Hepatocyte (in vitro differentiated cells): ENCODE measurements at regions not wholly inside any gene's neighbourhood (a gene's known extent, or its start where the extent isn't known, plus 50 kb on each side); places are given as distances from the start of the nearest gene placed in this dataset.

Experiments used
- DNase-seq: peaks from one replicate; pipeline ENCODE4 v3.0.0-alpha.2; 2016; ENCODE audit warnings: low spot score
- H2AFZ ChIP-seq: fragments of 200-600 bp; sonication (generic); 2 replicates; pipeline ENCODE4 v1.6.0; 2016; ENCODE audit warnings: antibody characterized with exemption, mild to moderate bottlenecking
- H3K27ac ChIP-seq: fragments of 200-600 bp; sonication (generic); 2 replicates; pipeline ENCODE4 v1.5.1; 2016; ENCODE audit warnings: mild to moderate bottlenecking
- H3K27me3 ChIP-seq: fragments of 200-600 bp; sonication (generic); 2 replicates; pipeline ENCODE4 v1.6.1; 2016
- H3K36me3 ChIP-seq: fragments of 200-600 bp; sonication (generic); replicated peaks from 2 replicates; pipeline ENCODE4 v1.5.1; 2016; ENCODE audit warnings: low read depth; ENCODE audit not compliant: insufficient read depth
- H3K4me1 ChIP-seq: fragments of 200-600 bp; sonication (generic); 2 replicates; pipeline ENCODE4 v1.5.1; 2016; ENCODE audit warnings: mild to moderate bottlenecking, moderate library complexity; ENCODE audit not compliant: insufficient read depth
- H3K4me2 ChIP-seq: fragments of 200-600 bp; sonication (generic); 2 replicates; pipeline ENCODE4 v1.6.0; 2016
- H3K4me3 ChIP-seq: fragments of 200-600 bp; sonication (generic); 2 replicates; pipeline ENCODE4 v1.5.1; 2016; ENCODE audit warnings: mild to moderate bottlenecking
- H3K79me2 ChIP-seq: fragments of 200-600 bp; sonication (generic); 2 replicates; pipeline ENCODE4 v1.6.0; 2017; ENCODE audit warnings: mild to moderate bottlenecking
- H3K9me2 ChIP-seq: fragments of 200-600 bp; sonication (generic); replicated peaks from 2 replicates; pipeline ENCODE4 v1.6.0; 2017; ENCODE audit warnings: mild to moderate bottlenecking; ENCODE audit not compliant: insufficient read depth
- H3K9me3 ChIP-seq: fragments of 200-600 bp; sonication (generic); 2 replicates; pipeline ENCODE4 v1.5.1; 2016; ENCODE audit warnings: low read depth, mild to moderate bottlenecking
- H4K20me1 ChIP-seq: fragments of 200-600 bp; sonication (generic); 2 replicates; pipeline ENCODE4 v1.6.0; 2016; ENCODE audit warnings: mild to moderate bottlenecking; ENCODE audit not compliant: insufficient read depth, poor library complexity, severe bottlenecking
- EZH2 ChIP-seq: fragments of 200-600 bp; sonication (generic); IDR thresholded peaks from 2 replicates; pipeline ENCODE4 v1.6.1; 2016; ENCODE audit warnings: antibody characterized with exemption, mild to moderate bottlenecking, borderline replicate concordance
- EZH2phosphoT487 ChIP-seq: fragments of 200-600 bp; sonication (generic); IDR thresholded peaks from one replicate; pipeline ENCODE4 v1.6.1; 2018; ENCODE audit warnings: antibody characterized with exemption, mild to moderate bottlenecking, low read depth, moderate library complexity; ENCODE audit not compliant: unreplicated experiment, severe bottlenecking
- WGBS: methylation state at CpG from one replicate; pipeline ENCODE4 v1.1.6; 2016; ENCODE audit warnings: low lambda C conversion rate; ENCODE audit errors: missing lambda C conversion rate; 5-methylcytosine and 5-hydroxymethylcytosine counted together
- TF ChIP-seq, protein P1 (sequence below): fragments of 200-600 bp; sonication (generic); IDR thresholded peaks from 2 replicates; pipeline ENCODE4 v1.5.1; 2016; ENCODE audit warnings: antibody characterized with exemption, mild to moderate bottlenecking; ENCODE audit not compliant: poor library complexity

DNA sequence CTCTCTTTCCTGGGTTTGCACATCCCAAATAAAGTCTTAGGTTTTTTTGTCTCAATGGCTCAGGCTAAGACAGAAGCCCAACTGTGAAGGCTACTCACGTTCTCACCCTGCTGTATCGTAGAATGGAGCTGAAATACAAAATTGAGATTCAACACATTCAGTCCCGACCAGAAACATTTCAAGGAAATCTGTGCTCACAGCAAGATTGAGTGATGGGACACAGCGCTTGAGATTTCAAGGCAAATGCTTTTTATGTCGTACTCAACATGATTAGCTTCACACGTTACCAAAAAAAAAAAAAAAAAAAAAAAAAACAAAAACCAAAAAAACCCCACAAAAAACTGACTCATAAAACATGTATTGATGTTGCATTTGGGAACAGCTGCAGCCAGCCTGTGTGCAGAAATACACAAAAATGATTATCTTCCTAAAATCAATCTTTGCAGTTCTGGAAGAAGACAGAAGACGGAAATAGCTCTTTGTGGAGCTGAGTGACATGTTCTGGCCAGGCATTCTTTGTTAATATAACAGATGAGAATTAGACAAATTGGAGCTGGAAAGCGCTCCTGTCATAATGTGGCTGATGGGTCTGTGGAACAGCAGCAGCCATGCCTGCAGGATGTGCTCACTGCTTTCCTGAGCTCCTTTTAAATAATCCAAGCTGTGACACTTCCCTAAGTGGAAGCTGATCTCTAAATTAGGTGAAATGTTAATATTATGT is 453.2 kb downstream of the LPIN1 start:
- no peaks in the 10 kb centered on the region for H3K9me2 ChIP-seq
- WGBS = 86% methylated on average over 8 of the region's 8 CpGs
- H3K4me1 ChIP-seq = no peaks in the 10 kb centered on the region
- no peak for DNase-seq
- no peak overlapping the region for H3K27ac ChIP-seq
- no peaks in the 10 kb centered on the region for H4K20me1 ChIP-seq
- no peaks in the 10 kb centered on the region for H3K36me3 ChIP-seq
- no peaks in the 10 kb centered on the region for H3K79me2 ChIP-seq
- no peak overlapping the region for H3K4me3 ChIP-seq
- H3K4me2 ChIP-seq = no peak overlapping the region
- no peaks in the 10 kb centered on the region for H3K27me3 ChIP-seq
- no peaks in the 10 kb centered on the region for H3K9me3 ChIP-seq
- TF ChIP-seq EZH2 (no peak), EZH2phosphoT487 (no peak)
- TF ChIP-seq, protein P1, sequence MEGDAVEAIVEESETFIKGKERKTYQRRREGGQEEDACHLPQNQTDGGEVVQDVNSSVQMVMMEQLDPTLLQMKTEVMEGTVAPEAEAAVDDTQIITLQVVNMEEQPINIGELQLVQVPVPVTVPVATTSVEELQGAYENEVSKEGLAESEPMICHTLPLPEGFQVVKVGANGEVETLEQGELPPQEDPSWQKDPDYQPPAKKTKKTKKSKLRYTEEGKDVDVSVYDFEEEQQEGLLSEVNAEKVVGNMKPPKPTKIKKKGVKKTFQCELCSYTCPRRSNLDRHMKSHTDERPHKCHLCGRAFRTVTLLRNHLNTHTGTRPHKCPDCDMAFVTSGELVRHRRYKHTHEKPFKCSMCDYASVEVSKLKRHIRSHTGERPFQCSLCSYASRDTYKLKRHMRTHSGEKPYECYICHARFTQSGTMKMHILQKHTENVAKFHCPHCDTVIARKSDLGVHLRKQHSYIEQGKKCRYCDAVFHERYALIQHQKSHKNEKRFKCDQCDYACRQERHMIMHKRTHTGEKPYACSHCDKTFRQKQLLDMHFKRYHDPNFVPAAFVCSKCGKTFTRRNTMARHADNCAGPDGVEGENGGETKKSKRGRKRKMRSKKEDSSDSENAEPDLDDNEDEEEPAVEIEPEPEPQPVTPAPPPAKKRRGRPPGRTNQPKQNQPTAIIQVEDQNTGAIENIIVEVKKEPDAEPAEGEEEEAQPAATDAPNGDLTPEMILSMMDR = no peak
- H2AFZ ChIP-seq = no peak overlapping the region

DNA sequence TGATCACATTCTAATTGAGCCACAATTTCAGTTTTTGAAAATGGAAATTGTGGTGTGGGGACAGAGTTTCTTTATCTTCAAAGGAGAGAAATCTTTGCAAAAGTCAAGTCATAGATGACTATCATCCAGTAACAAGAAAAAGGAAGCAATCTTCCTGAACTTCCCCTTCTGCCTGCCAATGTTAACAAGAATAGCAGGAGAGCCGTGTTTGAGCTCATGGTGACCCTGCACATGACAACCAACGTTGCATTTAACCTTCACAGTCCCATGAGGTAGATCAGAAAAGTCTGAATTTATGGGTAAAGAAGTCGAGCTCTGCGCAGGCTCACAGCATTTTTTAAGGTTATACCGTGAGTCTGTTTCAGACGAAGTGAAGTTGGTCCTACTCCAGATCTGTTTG is 454.9 kb downstream of the LPIN1 start:
- WGBS = 86% methylated on average over 6 of the region's 6 CpGs
- Histone ChIP-seq H3K27ac (no peak overlapping the region), H3K9me2 (no peaks in the 10 kb centered on the region), H2AFZ (no peak overlapping the region), H4K20me1 (no peaks in the 10 kb centered on the region), H3K36me3 (no peaks in the 10 kb centered on the region), H3K9me3 (no peaks in the 10 kb centered on the region), H3K4me3 (no peak overlapping the region), H3K79me2 (no peaks in the 10 kb centered on the region), H3K27me3 (no peaks in the 10 kb centered on the region), H3K4me2 (no peak overlapping the region), H3K4me1 (no peaks in the 10 kb centered on the region)
- TF ChIP-seq EZH2 = no peak
- no peak for TF ChIP-seq EZH2phosphoT487
- TF ChIP-seq, protein P1 = no peak
- DNase-seq = no peak

DNA sequence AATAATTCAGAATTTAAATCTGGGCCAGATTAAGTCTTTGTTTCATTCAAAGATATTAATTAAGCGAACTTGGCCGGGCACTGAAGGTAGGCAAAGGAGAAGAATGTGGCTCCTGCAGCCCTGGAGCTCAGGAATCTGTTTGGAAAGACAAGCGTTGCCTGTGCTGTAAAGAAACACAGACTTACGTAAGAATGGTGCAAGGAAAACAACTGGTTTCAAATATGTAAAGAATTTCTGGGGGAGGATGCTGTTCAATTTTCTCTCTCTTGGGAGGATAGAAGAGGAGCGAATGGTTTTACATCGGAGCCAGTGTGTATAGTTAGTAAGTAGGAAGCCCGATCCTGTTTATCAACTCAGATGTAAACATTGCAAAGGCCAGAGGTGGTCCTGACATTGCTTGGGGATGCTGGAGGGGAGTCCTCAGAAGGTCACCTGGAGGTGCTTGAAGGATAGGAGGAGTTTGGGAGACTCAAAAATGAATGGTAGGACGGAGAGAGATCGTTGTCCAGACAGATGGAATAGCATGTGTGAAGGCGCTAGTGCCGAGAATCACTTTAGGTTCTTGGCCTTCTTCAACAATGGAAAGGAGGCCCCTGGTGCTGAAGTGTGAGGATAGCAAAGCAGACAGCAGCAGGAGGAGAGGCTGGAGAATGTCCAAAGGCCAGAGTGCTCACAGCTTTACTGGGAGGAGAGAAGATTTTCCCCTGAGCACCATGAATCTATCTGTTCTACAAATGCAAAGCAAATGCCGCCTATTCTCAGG is 456.1 kb downstream of the LPIN1 start:
- Histone ChIP-seq H3K27me3 (no peaks in the 10 kb centered on the region), H4K20me1 (no peaks in the 10 kb centered on the region), H3K79me2 (no peaks in the 10 kb centered on the region), H3K4me3 (no peak overlapping the region), H3K4me1 (no peaks in the 10 kb centered on the region), H2AFZ (no peak overlapping the region), H3K27ac (no peak overlapping the region), H3K4me2 (no peak overlapping the region), H3K36me3 (no peaks in the 10 kb centered on the region), H3K9me3 (no peaks in the 10 kb centered on the region), H3K9me2 (no peaks in the 10 kb centered on the region)
- WGBS = 59% methylated on average over 12 of the region's 12 CpGs
- DNase-seq = peak; percentile 7
- TF ChIP-seq, protein P1 = no peak
- TF ChIP-seq EZH2phosphoT487 = no peak
- TF ChIP-seq EZH2 = no peak
